NB4 (cell line): ENCODE measurements at regions not wholly inside any gene's neighbourhood (a gene's known extent, or its start where the extent isn't known, plus 50 kb on each side); places are given as distances from the start of the nearest gene placed in this dataset.

Experiments
- CTCF ChIP-seq: IDR thresholded peaks from one replicate; pipeline ENCODE4 v1.5.1; 2012; ENCODE audit warnings: low read depth, low read length
- MYC ChIP-seq: IDR thresholded peaks from 2 replicates; pipeline ENCODE4 v1.6.1; 2011; ENCODE audit warnings: low read depth, low read length
- POLR2A ChIP-seq: IDR thresholded peaks from 2 replicates; pipeline ENCODE4 v1.6.1; 2011; ENCODE audit warnings: mild to moderate bottlenecking; ENCODE audit not compliant: insufficient read length; ENCODE audit errors: extremely low read depth
- TF ChIP-seq, protein P1 (sequence below): IDR thresholded peaks from 2 replicates; pipeline ENCODE4 v1.6.1; 2011; ENCODE audit warnings: low read depth, low read length

DNA sequence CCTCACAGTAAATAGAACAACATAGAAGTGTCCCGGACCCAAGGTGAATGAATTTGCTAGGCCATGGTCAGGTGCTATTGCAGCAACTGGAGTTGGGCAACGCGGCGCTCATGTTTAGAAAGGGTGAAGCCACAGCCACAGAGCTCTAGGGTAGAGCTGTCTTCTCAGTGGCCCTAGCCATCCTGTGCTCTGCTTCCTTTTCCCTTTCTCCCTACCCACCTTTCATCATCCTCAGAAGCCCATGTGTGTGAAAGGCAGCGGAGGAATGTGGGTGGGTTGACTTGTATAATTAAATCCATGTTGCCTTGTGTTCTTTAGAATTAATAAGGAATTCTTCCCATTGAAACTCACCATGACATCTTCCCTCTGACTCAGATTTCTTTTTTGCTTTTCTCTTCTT lies 336.7 kb downstream of the OSR1 start:
- TF ChIP-seq, protein P1, sequence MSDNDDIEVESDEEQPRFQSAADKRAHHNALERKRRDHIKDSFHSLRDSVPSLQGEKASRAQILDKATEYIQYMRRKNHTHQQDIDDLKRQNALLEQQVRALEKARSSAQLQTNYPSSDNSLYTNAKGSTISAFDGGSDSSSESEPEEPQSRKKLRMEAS: no peak
- TF ChIP-seq POLR2A: no peak
- no peak for TF ChIP-seq CTCF
- no peak for TF ChIP-seq MYC
